ENCODE measurements at regions not wholly inside any gene's neighbourhood (a gene's known extent, or its start where the extent isn't known, plus 50 kb on each side); places are given as distances from the start of the nearest gene placed in this dataset.

DNA sequence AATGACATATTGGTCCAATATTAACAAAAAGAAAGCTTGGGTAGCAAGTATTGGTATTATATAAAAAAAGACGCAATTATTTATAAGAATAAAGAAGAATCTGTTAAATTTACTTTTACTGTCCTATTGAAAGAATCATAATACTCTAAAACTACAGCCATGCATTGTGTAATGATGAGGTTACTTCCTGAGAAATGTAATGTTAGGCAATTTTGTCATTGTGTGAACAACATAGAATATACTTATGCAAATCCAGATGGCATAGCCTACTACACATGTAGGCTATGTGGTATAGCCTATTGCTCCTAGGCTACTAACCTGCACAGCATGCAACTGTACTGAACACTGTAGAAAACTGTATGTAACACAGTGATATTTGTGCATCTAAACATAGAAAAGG lies 121.2 kb upstream of the PTGFR start:
- no peak for DNase-seq

DNA sequence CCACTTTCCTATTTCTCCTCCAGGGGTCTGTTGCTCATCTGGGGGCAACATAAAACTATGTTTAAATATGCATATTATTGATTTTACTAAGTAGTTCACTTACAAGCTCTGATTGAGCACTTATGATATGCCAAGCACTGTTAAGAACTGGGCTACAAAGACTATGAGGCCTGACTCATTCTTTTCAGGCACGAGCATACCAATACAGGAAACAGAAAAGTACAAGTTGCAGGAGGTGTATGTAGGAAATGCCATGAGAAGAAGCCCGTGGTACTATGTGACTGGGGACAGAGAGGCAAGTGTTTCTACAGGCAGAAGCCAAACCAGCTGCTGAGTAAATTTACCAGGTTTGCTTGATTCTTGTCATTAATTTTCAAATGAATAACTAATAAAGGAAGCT lies 120.4 kb upstream of the PTGFR start:
- DNase-seq = no peak

DNA sequence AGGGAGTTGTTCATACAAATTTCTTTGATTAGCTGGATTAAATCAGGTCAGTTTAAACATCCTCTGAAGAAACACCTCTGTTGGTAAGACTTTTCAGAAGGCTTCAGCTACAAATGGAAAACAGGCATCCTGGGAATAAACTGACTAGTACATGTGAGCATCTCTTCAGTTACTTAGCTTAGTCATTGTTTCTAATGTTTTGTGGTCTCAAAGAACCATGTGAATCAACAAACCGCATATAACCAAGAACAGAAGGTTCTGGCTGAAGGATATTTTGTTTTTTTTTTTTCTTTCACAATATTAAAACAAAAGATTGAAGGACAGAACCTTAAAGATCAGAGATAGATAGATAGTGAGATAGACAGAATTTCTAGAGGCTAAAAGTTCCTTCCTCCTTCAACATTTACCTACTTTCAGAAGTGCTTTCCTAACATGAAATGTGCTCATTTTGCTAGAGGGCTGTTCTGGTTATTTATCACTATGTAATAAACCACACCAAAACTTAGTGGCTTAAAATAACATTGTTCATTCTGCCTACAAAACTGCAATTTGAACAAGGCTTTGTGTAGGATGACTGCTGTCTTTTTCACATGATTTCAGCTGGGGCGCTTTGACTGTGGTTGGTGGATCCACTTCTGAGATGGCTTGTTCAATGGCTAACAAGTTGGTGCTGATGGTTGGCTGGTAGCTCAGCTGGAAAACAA lies 119.8 kb upstream of the PTGFR start:
- DNase-seq = no peak

DNA sequence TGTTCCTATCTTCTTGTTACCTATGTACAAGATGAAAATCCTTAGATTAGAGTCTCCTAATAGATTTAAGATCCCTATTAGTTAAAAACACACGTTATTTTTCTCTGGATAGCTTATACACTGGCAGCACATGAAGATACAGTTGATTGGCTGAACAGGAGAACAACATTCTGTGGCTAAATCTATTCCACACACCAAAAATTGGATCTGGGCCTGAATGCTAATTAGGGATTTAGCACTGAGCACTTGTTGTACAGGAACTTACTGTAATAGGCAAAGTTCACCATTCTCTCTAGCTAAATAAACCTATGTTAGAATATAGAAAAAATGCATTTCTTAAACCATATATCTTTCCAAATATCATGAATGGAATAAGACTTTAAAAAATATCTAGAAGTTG lies 117.1 kb upstream of the PTGFR start:
- DNase-seq = no peak

DNA sequence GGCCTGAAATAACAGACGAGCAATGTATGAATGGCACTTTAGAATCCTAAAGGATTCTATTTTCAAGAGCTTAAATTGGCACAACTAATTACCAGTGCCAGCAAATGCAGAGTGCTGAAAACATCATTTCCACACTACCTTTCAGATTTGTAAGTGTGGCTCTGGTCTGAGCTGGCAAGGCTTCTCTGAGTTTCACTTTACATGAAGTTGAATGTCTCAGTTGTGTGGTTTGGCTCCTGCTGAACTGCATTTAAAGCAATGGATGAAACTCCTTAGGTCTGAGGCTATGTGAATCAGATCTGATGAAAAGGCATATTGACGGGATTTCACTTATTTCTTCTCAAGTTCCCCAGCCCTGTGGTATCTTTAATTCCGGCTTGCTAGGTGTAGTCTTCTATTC lies 114.8 kb upstream of the PTGFR start:
- DNase-seq = no peak

DNA sequence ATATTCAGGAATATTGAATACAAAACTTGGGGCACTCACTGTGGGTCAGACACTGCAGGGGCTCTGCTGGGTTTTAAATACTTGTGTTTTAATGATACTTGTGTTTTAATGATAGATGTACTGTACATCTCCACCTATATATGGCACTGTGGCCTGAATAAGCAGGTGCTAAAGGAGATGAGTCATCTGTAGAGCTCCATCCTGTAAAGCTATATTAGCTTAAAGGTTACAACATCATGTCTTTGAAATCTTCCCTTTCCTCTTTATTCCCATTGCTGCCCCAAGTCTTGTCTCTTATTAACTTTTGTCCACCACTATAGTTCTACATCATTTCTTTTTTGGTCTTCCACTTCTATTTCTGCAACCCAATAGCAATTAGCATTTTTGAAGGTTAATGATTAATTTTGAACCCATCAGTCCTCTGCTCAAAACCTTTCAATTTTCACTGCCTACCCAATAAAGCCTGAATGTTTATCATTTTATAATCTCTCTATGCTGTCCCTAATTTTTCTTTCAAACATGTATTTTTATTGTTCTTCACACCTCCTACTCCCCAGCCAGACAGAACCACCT lies 113.3 kb upstream of the PTGFR start:
- no peak for DNase-seq

DNA sequence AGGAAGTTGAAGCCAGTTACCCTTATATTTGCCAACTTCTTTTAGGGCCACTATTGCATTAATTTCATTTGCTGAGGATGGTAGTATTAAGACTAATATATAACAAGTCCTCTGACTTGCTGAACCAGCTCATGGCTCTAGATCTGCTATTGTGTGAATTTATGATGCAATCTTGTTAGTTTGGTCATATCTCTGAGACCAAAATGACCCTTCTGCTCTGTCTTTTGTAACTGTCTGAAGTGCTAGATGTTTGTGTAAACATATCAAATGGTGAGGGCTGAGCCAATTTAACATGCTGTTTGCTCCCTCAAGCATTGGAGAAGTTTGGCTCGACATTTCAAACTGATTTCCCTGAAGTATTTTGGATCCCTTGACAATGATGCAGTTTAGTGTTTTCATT lies 106.9 kb upstream of the PTGFR start:
- no peak for DNase-seq

DNA sequence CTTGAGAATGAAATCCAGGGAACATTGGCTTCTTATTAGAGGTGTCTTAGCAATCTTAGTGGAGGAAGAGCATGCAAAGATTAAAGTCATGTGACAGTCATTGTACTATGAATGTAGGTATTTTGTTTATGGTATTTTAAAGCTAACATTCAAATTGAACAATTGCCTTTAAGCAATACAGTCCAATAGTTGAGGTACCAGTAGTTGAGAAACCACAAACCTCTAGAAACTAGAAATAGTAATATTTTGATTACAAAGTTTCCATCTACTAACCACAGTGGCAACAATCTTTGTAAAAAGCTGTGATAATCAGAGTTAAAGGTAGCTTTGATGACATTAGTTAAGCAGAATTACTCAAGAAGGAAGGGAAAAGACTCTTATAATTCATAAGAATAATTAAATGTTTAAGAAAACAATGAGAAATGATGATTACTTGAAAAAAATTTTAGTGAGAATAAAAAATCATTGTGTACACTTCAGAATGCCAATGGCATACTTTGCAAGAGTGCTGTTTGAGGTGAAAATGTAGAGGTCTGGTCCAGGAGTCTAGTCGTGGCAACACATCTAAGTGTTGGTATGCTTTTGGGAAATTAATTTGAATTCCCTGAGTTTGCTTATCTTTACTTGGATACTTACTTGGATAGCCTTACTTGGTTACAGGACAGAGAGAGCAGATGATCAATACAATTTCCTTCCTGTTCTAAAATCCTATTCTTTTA lies 104.9 kb upstream of the PTGFR start:
- DNase-seq = no peak

DNA sequence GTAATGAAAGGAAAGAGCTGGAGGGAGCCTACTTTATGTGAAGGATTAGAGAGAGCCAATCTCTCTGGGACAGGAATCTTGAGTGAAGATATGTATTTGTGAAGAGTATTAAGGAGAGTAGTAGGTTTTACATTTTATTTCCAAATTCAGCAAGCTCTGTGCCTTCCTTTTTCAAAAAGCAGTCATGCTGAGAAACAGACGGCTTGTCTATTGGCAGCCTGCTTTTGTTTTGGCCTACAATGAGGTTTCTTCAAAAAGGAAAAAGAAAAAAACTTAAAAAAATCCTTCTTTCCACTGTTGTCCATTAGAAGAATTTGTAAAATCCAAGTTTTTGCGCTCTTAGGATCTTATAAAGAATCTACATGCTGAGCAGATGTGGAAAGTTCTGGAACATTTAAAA lies 103.6 kb upstream of the PTGFR start:
- no peak for DNase-seq

DNA sequence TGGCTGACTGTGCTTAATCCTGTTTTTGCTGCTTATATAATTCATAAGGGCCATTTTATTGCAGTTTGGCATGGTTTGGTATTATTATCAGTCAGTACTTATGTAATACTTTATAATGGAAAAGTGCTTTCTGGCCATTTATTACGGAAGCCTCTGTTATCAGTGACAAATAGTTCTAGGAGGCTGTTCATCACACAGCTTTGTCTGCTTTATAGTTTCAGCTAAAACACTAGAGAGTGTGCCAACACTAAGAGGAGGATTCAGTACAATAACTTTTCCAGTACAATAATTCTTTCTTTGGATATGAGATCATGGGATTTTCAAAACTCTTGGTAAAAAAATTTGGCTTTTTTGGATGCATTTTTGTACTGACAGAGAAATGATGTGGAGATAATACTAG lies 102.9 kb upstream of the PTGFR start:
- no peak for DNase-seq

DNA sequence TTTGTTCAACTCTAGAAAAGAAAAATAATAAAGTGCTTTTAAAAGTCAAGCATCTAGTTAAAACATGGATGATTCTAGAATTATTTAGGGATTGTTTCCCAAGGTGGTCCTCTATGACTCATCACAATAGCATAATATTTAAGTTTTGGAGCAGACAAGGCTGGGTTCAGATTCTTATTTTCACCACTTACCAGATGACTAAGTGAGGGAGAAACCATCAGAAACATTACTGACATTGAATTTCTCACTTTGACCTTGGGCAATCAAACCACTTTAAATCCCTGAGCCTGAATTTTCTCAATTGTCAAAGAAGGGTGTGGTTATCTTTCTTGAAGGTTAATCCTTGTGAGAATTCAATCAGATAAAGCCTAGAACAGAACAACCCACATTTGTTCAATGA lies 102.5 kb upstream of the PTGFR start:
- DNase-seq = no peak

DNA sequence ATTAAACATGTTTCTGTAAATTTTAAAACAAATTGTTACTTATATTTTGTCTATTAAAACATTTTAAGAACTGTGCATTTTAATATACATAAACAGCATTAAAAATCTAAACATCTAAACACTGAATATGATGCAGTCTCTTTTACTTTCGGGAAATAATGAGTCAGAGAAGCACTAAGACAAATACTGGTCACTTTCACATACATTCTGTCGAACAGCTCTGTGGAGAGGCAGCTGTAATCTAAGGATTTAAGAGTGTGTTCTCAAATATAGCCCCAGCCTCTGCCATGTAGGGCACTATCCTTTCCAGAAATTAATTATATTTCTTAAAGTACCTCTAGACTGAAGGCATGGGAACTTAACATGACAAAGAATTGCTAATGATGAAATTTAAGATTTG lies 89.6 kb upstream of the PTGFR start:
- DNase-seq = no peak

DNA sequence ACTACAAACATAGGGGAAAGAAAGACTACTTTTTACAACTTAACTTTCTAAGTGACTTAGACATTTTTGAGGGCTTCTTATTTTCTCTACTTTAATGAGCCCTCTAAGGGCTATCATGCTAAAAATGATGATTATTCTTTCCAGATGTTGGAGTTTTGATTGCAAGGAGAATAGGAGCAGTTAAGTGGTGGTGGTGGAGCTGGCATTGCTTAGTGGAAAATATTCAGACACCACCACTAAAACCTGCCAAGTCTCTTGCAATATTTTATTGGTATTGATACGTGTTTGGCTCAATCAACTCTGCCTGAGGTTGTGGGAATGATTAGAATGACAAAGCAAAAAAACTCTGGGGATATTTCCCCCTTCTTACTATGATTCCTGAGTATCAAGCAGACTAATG lies 82.6 kb upstream of the PTGFR start:
- DNase-seq = no peak

DNA sequence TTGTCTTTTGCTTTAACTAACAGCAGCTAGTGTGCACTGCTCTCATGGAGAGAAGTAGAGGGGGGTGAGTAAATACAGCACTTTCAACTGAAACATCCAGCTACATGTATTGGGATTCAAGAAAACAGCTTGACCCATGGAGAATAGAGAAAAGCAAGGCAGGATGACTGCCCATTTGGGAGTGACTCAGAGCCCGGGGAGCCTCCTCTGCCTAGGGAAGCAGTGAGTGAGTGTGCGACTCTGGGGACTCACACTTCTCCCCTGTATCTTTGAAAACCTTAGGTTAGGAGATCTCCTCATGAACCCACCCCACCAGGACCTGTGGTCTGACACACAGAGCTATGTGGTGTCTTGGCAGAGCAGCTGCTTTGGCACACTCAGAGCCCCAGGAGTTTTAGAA lies 82.0 kb upstream of the PTGFR start:
- no peak for DNase-seq

DNA sequence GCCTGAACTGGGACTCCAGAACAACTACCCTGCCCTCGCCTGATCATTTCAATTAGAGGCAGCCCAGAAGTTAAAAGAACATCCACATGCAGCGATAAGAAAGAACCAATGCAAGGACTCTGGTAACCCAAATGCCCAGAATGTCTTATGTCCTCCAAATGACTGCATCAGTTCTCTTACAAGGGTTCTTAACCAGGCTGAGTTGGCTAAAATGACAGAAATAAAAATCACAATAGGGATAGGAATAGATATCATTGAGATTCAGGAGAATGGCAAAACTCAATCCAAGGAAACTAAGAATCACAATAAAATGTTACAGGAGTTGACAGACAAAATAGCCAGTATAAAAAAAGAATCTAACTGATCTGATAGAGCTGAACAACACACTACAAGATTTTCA lies 80.1 kb upstream of the PTGFR start:
- no peak for DNase-seq

DNA sequence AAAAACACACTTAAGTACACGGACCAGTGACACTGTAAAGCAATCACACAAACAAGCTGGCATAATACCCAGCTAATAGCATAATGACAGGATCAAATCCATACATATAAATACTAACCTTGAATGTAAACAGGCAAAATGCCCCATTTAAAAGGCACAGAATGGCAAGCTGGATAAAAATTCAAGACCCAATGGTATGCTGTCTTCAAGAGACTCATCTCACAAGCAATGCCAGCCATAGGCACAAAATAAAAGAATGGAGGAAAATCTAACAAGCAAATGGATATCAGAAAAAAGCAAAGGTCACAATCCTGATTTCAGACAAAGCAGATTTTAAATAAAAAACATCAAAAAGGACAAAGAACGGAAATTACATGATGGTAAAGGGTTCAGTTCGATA lies 79.1 kb upstream of the PTGFR start:
- DNase-seq = no peak

DNA sequence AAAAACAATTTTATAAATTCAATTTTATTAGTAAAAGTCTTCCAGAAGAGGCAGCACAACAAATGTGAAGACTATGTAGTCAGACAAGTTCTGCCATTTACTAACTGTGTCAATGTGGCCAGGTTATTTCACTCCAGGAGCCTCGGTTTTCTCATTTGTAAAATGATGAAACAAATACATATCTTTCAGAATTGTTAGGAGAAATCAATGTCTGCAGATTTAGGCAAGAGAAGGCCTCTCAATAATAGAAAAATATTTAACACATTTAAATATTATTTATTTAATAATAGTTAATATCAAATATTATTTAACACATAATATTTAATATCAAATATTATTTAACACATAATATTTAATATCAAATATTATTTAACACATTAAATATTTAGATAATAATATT lies 75.6 kb upstream of the PTGFR start:
- no peak for DNase-seq

DNA sequence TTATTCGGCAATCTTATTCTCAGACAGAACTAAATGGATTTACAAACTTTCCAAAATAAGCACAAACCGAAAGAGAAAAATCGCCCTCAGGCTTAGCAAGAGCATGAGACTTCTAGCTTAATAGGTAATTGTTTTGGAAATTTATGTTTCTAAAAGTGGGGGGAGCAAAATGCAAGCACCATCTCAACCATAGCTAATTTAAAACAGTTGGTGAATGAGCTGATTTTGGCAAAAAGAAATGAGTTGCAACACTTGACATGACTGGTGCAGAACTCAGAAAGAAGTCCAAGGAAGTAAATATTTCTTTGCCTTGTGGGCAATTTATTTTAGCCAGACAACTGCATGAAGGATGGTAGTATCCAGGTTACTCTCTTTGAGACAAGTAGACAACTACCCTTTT lies 71.5 kb upstream of the PTGFR start:
- no peak for DNase-seq

DNA sequence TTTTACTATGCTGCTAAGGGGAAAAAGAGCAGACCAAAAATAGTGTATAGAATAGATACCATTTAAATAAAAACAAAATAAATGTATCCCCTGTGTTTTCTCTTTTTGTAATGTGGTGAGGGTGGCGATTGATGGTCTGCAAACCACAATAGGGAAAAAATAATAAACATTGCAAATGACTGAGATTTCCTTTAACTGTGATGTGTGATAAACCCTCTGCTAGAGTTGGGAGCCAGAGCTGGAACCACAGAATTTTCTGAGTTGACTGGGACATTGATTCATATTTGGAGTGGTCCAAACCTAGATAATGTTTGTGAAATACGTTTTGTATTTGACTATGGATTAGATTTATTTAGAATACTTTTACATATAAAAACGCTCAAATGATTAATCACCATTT lies 70.6 kb upstream of the PTGFR start:
- no peak for DNase-seq

DNA sequence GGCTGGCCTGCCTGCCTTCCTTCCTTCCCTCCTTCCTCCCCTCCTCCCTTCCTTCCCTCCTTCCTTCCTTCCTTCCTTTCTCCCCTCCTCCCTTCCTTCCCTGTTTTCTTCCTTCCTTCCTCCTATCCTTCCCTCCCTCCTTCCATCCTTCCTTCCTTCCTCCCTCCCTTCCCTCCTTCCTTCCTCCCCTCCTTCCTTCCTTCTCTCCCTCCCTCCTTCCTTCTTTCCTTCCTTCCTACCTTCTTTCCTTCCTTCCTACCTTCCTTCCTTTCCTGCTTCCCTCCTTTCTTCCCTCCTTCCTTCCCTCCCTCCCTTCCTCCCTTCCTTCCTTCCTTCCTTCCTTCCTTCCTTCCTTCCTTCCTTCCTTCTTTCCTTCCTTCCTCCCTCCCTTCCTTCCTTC lies 70.1 kb upstream of the PTGFR start:
- DNase-seq = no peak

DNA sequence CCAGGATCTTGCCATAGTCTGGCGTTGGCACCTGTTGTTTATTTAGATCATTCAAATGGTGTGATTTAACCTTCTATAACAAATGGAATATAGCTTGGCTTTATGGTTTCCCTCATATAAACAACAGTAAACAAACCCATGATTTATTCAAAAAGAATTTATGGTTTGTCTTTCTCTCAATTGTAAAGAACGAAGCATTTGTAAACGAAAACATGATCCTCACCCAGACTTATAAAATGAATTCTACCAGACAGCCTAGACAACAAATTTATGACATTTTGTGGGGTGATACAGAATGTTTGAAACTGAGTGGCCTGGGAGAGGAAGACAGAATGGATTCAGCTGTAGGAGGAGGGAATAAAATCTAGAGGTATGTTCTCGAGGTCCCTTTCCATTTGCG lies 66.1 kb upstream of the PTGFR start:
- no peak for DNase-seq

DNA sequence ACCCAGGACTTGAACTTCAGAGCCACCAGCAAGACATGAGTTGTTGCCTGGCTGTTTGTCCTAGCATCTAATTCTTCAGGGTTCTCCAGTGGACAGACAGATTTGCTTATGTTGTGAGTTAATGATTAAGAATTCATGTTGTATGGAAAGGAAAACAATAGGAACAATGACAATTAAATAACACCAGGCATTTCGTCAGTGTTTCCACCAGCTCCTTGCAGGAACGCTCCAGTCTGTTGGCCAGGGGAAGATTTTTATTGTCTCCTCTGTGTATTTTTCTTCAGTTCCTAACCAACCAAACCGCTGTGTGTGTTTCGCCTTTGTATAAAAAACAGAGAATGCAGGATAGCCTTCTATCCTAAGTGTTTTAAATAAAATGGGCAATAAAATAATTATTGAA lies 64.4 kb upstream of the PTGFR start:
- DNase-seq = no peak

DNA sequence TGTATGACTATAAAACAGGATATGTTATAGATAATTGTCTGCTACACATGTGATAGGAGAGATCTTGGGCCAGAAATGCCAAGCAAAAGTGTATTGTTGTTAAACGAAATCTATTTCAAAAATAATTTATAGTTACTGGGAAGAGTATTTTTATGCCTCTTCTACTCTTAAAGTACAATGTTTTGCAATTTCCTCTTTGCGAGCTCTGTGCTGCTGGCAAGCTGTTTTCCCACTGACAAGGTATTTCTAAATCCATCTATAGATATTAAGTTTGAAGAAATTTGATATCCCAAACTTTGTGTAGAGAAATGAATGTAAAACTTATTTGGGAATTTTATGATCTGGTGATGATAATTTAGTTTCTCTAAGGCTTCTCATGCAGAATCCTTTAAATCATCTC lies 63.3 kb upstream of the PTGFR start:
- no peak for DNase-seq

DNA sequence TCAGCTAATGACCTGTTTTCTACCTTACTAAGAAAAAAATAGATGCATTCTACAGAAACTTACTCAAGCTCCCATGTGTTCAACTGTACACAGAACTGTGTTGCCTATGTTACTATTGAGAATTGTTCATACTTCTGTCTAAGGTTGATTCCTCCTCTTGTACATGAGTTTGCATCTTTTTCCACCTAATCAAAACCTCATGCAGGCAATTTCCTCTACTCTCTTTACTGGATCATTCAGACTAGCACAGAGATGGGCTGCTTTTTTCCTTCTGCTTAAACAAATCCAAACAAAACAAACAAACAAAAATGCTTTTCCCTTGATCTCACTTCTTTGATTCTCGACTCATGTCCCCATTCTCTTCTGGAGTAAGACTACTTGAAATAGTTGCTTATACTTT lies 58.8 kb upstream of the PTGFR start:
- no peak for DNase-seq

DNA sequence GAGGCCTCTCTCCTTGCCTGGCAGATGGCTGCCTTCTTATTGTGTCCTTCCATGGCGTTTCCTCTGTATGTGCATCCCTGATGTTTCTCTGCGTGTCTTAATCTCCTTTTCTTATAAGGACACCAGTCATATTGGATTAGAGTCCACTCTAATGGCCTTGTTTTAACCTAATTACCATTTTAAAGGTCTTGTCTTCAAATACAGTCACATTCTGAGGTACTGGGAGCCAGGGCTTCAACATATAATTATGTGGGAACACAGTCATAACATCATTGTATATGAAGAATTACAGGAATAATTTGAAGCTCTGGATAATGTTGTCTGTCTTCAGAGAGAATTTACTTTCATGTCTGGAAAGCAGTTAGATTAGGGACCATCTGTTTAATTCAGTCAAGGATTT lies 56.4 kb upstream of the PTGFR start:
- DNase-seq = no peak

Measured in GDM1 (cell line).